Loucy (cell line): ENCODE measurements at regions not wholly inside any gene's neighbourhood (a gene's known extent, or its start where the extent isn't known, plus 50 kb on each side); places are given as distances from the start of the nearest gene placed in this dataset.

Source experiments
- H2AFZ ChIP-seq: fragments of 200-600 bp; sonication (generic); 2 replicates; pipeline ENCODE4 v1.6.0; 2016; ENCODE audit warnings: antibody characterized with exemption, mild to moderate bottlenecking, low read length, moderate library complexity
- H3F3A ChIP-seq: fragments of 200-600 bp; 2 replicates; pipeline ENCODE4 v1.6.0; 2016; ENCODE audit warnings: antibody characterized with exemption, low read depth, mild to moderate bottlenecking
- H3K27me3 ChIP-seq: fragments of 200-600 bp; sonication (generic); 2 replicates; pipeline ENCODE4 v1.6.1; 2014; ENCODE audit warnings: low read length, mild to moderate bottlenecking; ENCODE audit not compliant: insufficient read depth, poor library complexity, severe bottlenecking
- H3K36me3 ChIP-seq: fragments of 200-600 bp; sonication (generic); 2 replicates; pipeline ENCODE4 v1.6.1; 2016; ENCODE audit warnings: low read length; ENCODE audit not compliant: insufficient read depth
- H3K4me1 ChIP-seq: fragments of 200-600 bp; sonication (generic); 2 replicates; pipeline ENCODE4 v1.5.1; 2014; ENCODE audit warnings: low read length, mild to moderate bottlenecking; ENCODE audit not compliant: insufficient read depth, poor library complexity, severe bottlenecking
- H3K4me2 ChIP-seq: fragments of 200-600 bp; sonication (generic); 2 replicates; pipeline ENCODE4 v1.6.0; 2014; ENCODE audit warnings: antibody characterized with exemption, low read length, low read depth, mild to moderate bottlenecking; ENCODE audit not compliant: poor library complexity, severe bottlenecking
- H3K4me3 ChIP-seq: fragments of 200-600 bp; sonication (generic); 2 replicates; pipeline ENCODE4 v1.5.1; 2014; ENCODE audit warnings: low read length, mild to moderate bottlenecking, mixed read lengths; ENCODE audit not compliant: poor library complexity, severe bottlenecking
- H3K79me2 ChIP-seq: fragments of 200-600 bp; sonication (generic); 2 replicates; pipeline ENCODE4 v1.6.1; 2014; ENCODE audit warnings: low read length; ENCODE audit not compliant: insufficient read depth
- H3K9ac ChIP-seq: fragments of 200-600 bp; sonication (generic); 2 replicates; pipeline ENCODE4 v1.6.0; 2014; ENCODE audit warnings: mild to moderate bottlenecking, low read depth, low read length, moderate library complexity; ENCODE audit not compliant: poor library complexity, severe bottlenecking
- H3K9me2 ChIP-seq: fragments of 200-600 bp; sonication (generic); replicated peaks from 2 replicates; pipeline ENCODE4 v1.6.1; 2016; ENCODE audit warnings: low read depth, low read length, mixed read lengths
- H3K9me3 ChIP-seq: fragments of 200-600 bp; sonication (generic); 2 replicates; pipeline ENCODE4 v1.6.1; 2014; ENCODE audit warnings: mild to moderate bottlenecking, antibody characterized with exemption, low read length, low read depth; ENCODE audit not compliant: insufficient read depth
- H4K20me1 ChIP-seq: fragments of 200-600 bp; sonication (generic); 2 replicates; pipeline ENCODE4 v1.6.0; 2014; ENCODE audit warnings: antibody characterized with exemption, low read length, mild to moderate bottlenecking; ENCODE audit not compliant: insufficient read depth, poor library complexity, severe bottlenecking
- CTCF ChIP-seq: fragments of 200-600 bp; sonication (generic); conservative IDR thresholded peaks from 2 replicates; pipeline ENCODE4 v1.5.1; 2014; ENCODE audit warnings: mild to moderate bottlenecking, antibody characterized with exemption, low read length
- EZH2phosphoT487 ChIP-seq: fragments of 200-600 bp; IDR thresholded peaks from 2 replicates; pipeline ENCODE4 v1.6.1; 2018; ENCODE audit warnings: antibody characterized with exemption, mild to moderate bottlenecking, moderate library complexity, borderline replicate concordance

DNA sequence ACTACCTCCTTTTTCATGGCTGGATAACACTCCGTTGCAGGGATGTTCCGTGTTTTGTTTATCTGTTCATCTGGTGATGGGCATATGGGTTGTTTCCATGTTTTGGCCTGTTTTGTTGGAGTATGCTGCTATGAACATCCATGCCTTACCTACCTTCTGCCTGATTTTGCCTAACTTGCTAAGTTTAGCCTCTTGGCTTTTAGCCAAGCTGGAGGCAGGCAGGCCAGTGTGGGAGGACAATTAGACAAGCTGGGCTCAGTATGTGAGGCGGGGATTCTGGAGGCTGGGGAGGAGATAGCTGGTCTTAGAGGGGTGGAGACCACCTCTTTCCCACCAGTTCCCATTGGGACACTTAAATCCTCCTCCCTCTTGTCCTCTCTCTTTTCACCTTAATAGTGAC is 98.4 kb upstream of the WNT4 start:
- Histone ChIP-seq H2AFZ (no peak overlapping the region), H3K79me2 (no peaks in the 10 kb centered on the region), H3K9me2 (no peaks in the 10 kb centered on the region), H3K4me1 (no peaks in the 10 kb centered on the region), H3K36me3 (no peaks in the 10 kb centered on the region), H3F3A (no peaks in the 10 kb centered on the region), H3K4me2 (no peak overlapping the region), H3K9me3 (no peaks in the 10 kb centered on the region), H3K9ac (no peak overlapping the region), H3K27me3 (no peaks in the 10 kb centered on the region), H3K4me3 (no peak overlapping the region), H4K20me1 (no peaks in the 10 kb centered on the region)
- TF ChIP-seq CTCF, result no peak
- no peak for TF ChIP-seq EZH2phosphoT487

GRCh38 chr1:22241811-22242210 is 98.9 kb upstream of the WNT4 start:
- Histone ChIP-seq H3K9me3 (no peaks in the 10 kb centered on the region), H3K9ac (no peak overlapping the region), H3K9me2 (no peaks in the 10 kb centered on the region), H4K20me1 (no peaks in the 10 kb centered on the region), H3F3A (no peaks in the 10 kb centered on the region), H3K27me3 (no peaks in the 10 kb centered on the region), H3K4me2 (no peak overlapping the region), H3K36me3 (no peaks in the 10 kb centered on the region), H3K4me3 (no peak overlapping the region), H3K4me1 (no peaks in the 10 kb centered on the region), H2AFZ (no peak overlapping the region), H3K79me2 (no peaks in the 10 kb centered on the region)
- TF ChIP-seq EZH2phosphoT487 (no peak), CTCF (no peak)

- H3K9ac ChIP-seq, result no peak overlapping the region
- H3K9me3 ChIP-seq, result no peaks in the 10 kb centered on the region
- H3K4me3 ChIP-seq, result no peak overlapping the region
- H3K4me1 ChIP-seq, result no peaks in the 10 kb centered on the region
- no peak overlapping the region for H3K4me2 ChIP-seq
- H3K27me3 ChIP-seq, result no peaks in the 10 kb centered on the region
- H4K20me1 ChIP-seq, result no peaks in the 10 kb centered on the region
- TF ChIP-seq EZH2phosphoT487, result no peak
- no peak for TF ChIP-seq CTCF
- H3F3A ChIP-seq, result no peaks in the 10 kb centered on the region
- H2AFZ ChIP-seq, result no peak overlapping the region
- no peaks in the 10 kb centered on the region for H3K9me2 ChIP-seq
- no peaks in the 10 kb centered on the region for H3K79me2 ChIP-seq
- H3K36me3 ChIP-seq, result no peaks in the 10 kb centered on the region
These were observed 102.3 kb upstream of the WNT4 start for GRCh38 chr1:22245100-22245650.
